GM12873 (cell line): ENCODE measurements at regions not wholly inside any gene's neighbourhood (a gene's known extent, or its start where the extent isn't known, plus 50 kb on each side); places are given as distances from the start of the nearest gene placed in this dataset.

Source experiments
- CTCF ChIP-seq: IDR thresholded peaks from 2 replicates; pipeline ENCODE4 v1.5.1; 2012; ENCODE audit warnings: low read depth, mild to moderate bottlenecking, moderate library complexity, low read length, control low read depth; ENCODE audit not compliant: insufficient read depth; ENCODE audit errors: missing control alignments

GRCh38 chr22:27628891-27629631, 172.5 kb downstream of the MN1 start:
- no peak for TF ChIP-seq CTCF

DNA sequence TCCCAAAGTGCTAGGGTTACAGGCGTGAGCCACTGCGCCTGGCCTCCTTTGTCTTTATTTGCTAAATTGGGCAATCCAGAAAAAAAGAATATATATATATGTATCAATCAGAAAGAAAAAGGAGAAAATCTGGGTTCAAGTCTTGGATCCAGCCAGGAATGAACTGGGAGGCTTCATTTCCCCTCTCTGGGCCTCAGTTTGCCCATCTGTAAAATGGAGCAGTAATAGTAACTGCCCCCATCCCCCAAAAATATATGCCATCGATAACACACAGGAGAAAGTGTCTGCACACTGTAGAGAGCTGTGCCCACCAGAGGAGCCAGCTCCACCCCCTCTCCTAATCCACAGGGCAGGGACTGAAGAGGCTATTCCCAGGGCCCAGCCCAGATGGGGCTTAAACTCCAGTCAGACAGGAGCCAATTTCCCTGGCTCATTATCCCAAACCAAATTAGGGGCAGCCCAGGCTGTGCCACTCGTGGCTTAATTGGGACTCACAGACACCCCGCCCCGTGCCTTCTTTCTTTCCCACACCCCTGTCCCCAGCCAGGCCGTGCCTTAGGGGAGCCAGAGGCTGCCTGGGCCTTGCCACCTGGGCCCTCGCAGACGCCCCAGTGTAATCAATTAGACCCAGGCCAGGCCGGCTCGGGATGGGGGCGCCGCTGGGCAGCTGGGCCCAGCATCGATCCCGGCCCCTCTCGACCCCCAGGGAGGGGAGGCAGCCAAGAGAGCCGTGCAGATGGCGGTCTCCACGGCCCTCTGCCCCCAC, 171.5 kb downstream of the MN1 start:
- TF ChIP-seq CTCF = no peak

- TF ChIP-seq CTCF = no peak
Measured at GRCh38 chr22:27630754-27631153, 170.8 kb downstream of the MN1 start.

GRCh38 chr22:27631641-27632040, 169.9 kb downstream of the MN1 start:
- TF ChIP-seq CTCF = no peak

- TF ChIP-seq CTCF = no peak
Measured at GRCh38 chr22:27632451-27633295, 168.9 kb downstream of the MN1 start.

DNA sequence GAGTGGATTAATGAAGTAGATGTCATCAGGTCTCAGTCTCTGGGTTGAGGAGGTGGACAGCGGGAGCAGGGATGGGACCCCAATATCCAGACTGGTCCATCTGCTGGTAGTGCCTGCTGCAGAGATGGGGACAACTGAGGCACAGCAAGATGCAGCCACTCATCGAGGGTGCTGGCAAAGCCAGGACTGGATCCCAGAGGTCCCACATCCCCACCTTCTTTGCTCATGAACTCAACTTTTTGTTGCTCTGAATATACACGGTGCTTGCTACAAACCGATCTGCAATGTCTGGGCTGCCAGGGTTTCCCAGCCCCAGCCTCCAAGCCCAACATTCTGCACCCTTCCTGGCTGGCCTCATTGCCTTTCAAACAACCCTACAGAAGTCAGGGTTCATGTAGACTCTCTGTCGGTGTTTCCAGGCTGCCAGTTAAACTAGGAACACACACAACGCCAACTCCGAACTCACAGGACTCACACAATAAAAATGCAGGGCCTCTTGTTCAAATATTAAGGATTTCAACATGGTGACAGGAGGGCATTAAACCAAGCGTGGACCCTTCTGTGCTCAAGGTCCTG, 168.2 kb downstream of the MN1 start:
- no peak for TF ChIP-seq CTCF

GRCh38 chr22:27634043-27634740, 167.4 kb downstream of the MN1 start:
- TF ChIP-seq CTCF = no peak
